Thyroid gland (tissue), 4 donors: ENCODE measurements at regions not wholly inside any gene's neighbourhood (a gene's known extent, or its start where the extent isn't known, plus 50 kb on each side); places are given as distances from the start of the nearest gene placed in this dataset.
"Not testable (repeated sequence)": the region's sequence is repeated elsewhere in the genome, so short reads cannot be mapped to it uniquely, and the experiment has no call there.

Experiments
- DNase-seq, 2 donors: peaks; one replicate each; pipeline ENCODE4 v3.0.0-alpha.2; 2019
- H3K27ac ChIP-seq, 3 donors: fragments of 200-600 bp; sonication (generic); 1 replicate in 2 of 3; 2 replicates in 1 of 3; pipeline ENCODE4 v1.5.1; 2016 to 2019; ENCODE audit warnings: mild to moderate bottlenecking in 1 of 3, moderate library complexity in 1 of 3
- H3K27me3 ChIP-seq: fragments of 200-600 bp; sonication (generic); one replicate; pipeline ENCODE4 v1.5.1; 2019
- H3K36me3 ChIP-seq, 2 donors: fragments of 200-600 bp; sonication (generic); one replicate each; pipeline ENCODE4 v1.5.1; 2016 to 2019
- H3K4me1 ChIP-seq, 2 donors: fragments of 200-600 bp; sonication (generic); one replicate each; pipeline ENCODE4 v1.5.1; 2017 to 2019
- H3K4me3 ChIP-seq, 3 donors: fragments of 200-600 bp; sonication (generic); replicated peaks in 1 of 3; 1 replicate in 2 of 3; 2 replicates in 1 of 3; pipeline ENCODE4 v1.5.1; 2016; ENCODE audit warnings: mild to moderate bottlenecking in 1 of 3
- H3K9me3 ChIP-seq: fragments of 200-600 bp; sonication (generic); one replicate; pipeline ENCODE4 v1.5.1; 2017
- CTCF ChIP-seq, 6 experiments: fragments of 200-600 bp in 3 of 6; fragments of 450-650 bp in 3 of 6; sonication (generic) in 3 of 6; IDR thresholded peaks; one replicate each; pipeline ENCODE4 v1.5.1; 2016 to 2019; ENCODE audit warnings: antibody characterized with exemption in 6 of 6, mild to moderate bottlenecking in 2 of 6, inconsistent platforms in 1 of 6, moderate library complexity in 1 of 6
- POLR2A ChIP-seq, 2 donors: fragments of 450-650 bp; IDR thresholded peaks; one replicate each; pipeline ENCODE4 v1.6.1; 2017; ENCODE audit warnings: antibody characterized with exemption in 2 of 2, mild to moderate bottlenecking in 2 of 2, moderate library complexity in 1 of 2
- WGBS, 2 donors: methylation state at CpG; one replicate each; pipeline ENCODE4 v1.1.5; 2017; 5-methylcytosine and 5-hydroxymethylcytosine counted together
- intact Hi-C: fragments of 100-400 bp; cut with DNase I; formaldehyde crosslinking; loops from one replicate; pipeline ENCODE4 v1.15.1; 2023

- Histone ChIP-seq H3K36me3 (no peaks in the 10 kb centered on the region), H3K4me1 (no peaks in the 10 kb centered on the region), H3K27me3 (no peaks in the 10 kb centered on the region), H3K27ac (no peak overlapping the region), H3K9me3 (no peaks in the 10 kb centered on the region), H3K4me3 (no peak overlapping the region)
- WGBS, 2 donors, result 54 to 61% methylated on average over 1 of the region's 1 CpG
- no peak for TF ChIP-seq POLR2A (IDR thresholded peaks at IDR 0.05)
- TF ChIP-seq CTCF (IDR thresholded peaks at IDR 0.05), result no peak
- intact Hi-C loops, result no loop called here
- no peak for DNase-seq
Observed at GRCh38 chr3:145015253-145015652, 1043.6 kb downstream of the DIPK2A start.

GRCh38 chr3:145017959-145018358, 1046.3 kb downstream of the DIPK2A start:
- TF ChIP-seq CTCF (IDR thresholded peaks at IDR 0.05) (no peak), POLR2A (IDR thresholded peaks at IDR 0.05) (no peak)
- intact Hi-C loops, result no loop called here
- H3K27ac ChIP-seq, result no peak overlapping the region
- H3K4me1 ChIP-seq, result no peaks in the 10 kb centered on the region
- no peaks in the 10 kb centered on the region for H3K9me3 ChIP-seq
- no peaks in the 10 kb centered on the region for H3K36me3 ChIP-seq
- DNase-seq, result no peak
- WGBS, 2 donors, result 22 to 35% methylated on average over 1 of the region's 1 CpG
- H3K27me3 ChIP-seq, result no peaks in the 10 kb centered on the region
- H3K4me3 ChIP-seq, result no peak overlapping the region

GRCh38 chr3:145022447-145022846, 1050.8 kb downstream of the DIPK2A start:
- H3K27ac ChIP-seq, result no peak overlapping the region
- DNase-seq, result no peak
- H3K4me1 ChIP-seq, result no peaks in the 10 kb centered on the region
- intact Hi-C loops, result no loop called here
- no peaks in the 10 kb centered on the region for H3K27me3 ChIP-seq
- H3K4me3 ChIP-seq, result no peak overlapping the region
- H3K36me3 ChIP-seq, result no peaks in the 10 kb centered on the region
- 58 to 73% methylated on average over 2 of the region's 2 CpGs for WGBS, 2 donors
- TF ChIP-seq POLR2A (IDR thresholded peaks at IDR 0.05) (no peak), CTCF (IDR thresholded peaks at IDR 0.05) (no peak)
- no peaks in the 10 kb centered on the region for H3K9me3 ChIP-seq

- H3K4me3 ChIP-seq, result no peak overlapping the region
- H3K27me3 ChIP-seq, result no peaks in the 10 kb centered on the region
- no peaks in the 10 kb centered on the region for H3K9me3 ChIP-seq
- no peak for TF ChIP-seq POLR2A (IDR thresholded peaks at IDR 0.05)
- TF ChIP-seq CTCF (IDR thresholded peaks at IDR 0.05), result no peak
- DNase-seq, result no peak
- no peaks in the 10 kb centered on the region for H3K36me3 ChIP-seq
- H3K4me1 ChIP-seq, result no peaks in the 10 kb centered on the region
- WGBS, 2 donors, result 87 to 97% methylated on average over 1 of the region's 1 CpG
- intact Hi-C loops, result no loop called here
- no peak overlapping the region for H3K27ac ChIP-seq
Observed at GRCh38 chr3:145024700-145025099, 1053.1 kb downstream of the DIPK2A start.

- H3K4me1 ChIP-seq, intact Hi-C loops, H3K4me3 ChIP-seq, H3K36me3 ChIP-seq, H3K27ac ChIP-seq, DNase-seq, H3K9me3 ChIP-seq, H3K27me3 ChIP-seq: not testable (repeated sequence)
- WGBS, 2 donors, result 69 to 79% methylated on average over 3 of the region's 3 CpGs
Observed at GRCh38 chr3:145027186-145027585, 1055.6 kb downstream of the DIPK2A start.

- Histone ChIP-seq H3K4me3 (no peak overlapping the region), H3K36me3 (no peaks in the 10 kb centered on the region), H3K9me3 (no peaks in the 10 kb centered on the region), H3K4me1 (no peaks in the 10 kb centered on the region), H3K27me3 (no peaks in the 10 kb centered on the region), H3K27ac (no peak overlapping the region)
- TF ChIP-seq POLR2A (IDR thresholded peaks at IDR 0.05) (no peak), CTCF (IDR thresholded peaks at IDR 0.05) (no peak)
- 83 to 88% methylated on average over 1 of the region's 1 CpG for WGBS, 2 donors
- intact Hi-C loops, result no loop called here
- no peak for DNase-seq
Observed at GRCh38 chr3:145032791-145033190, 1061.2 kb downstream of the DIPK2A start.
